H7 (cell line): ENCODE measurements at regions not wholly inside any gene's neighbourhood (a gene's known extent, or its start where the extent isn't known, plus 50 kb on each side); places are given as distances from the start of the nearest gene placed in this dataset.

Experiments
- DNase-seq: peaks from one replicate; pipeline ENCODE4 v3.0.0; 2012
- H3K27me3 ChIP-seq: 2 replicates; pipeline ENCODE4 v1.6.0; 2011; ENCODE audit warnings: mild to moderate bottlenecking, low read length; ENCODE audit not compliant: control insufficient read depth, insufficient read depth
- H3K36me3 ChIP-seq: replicated peaks from 2 replicates; pipeline ENCODE4 v1.5.1; 2011; ENCODE audit warnings: low read length; ENCODE audit not compliant: control insufficient read depth, insufficient read depth
- H3K4me3 ChIP-seq: 2 replicates; pipeline ENCODE4 v1.5.1; 2011; ENCODE audit warnings: low read depth, mild to moderate bottlenecking, control low read depth, low read length, moderate library complexity; ENCODE audit not compliant: insufficient read depth

DNA sequence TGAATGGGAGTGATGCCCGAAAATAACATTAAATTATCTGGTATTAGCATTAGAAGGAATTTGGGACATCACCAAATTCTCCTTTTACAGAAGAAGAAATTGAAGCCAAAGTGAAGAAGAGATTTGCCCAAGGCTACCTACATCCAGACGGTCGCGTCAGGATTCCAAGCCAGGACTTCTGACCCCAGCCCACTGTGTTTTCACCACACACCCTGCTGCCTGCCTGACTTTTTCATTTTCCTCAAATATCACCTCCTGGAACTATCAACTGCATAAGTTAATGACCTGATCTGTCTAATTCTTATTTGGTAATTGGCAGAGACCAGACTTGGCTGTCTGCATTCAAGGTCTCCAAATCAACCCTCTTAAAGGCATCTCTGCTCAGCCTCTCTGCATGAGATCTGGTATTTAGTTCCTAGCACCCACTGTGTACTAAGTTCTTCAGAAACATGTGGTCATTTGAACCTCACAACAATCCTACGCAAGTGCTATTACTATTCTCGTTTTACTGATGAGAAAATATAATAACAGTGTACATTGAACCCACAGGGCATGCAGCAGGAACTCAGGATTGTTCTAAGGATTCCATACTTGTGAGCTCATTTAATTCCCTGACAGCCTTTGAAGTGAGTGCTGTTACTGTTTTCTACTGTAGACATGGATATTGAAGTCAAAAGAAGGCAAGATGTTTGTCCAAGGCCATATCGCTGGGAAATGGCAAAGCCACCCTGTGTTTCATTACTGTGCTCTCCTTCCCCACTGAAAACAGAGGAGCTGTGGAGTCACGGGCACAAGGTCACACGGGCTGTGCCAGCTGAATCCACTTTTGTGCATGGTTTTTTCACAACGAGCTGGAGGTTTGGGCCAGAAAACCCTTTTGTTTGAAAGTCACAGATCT is 195.2 kb upstream of the C1QTNF7 start:
- Histone ChIP-seq H3K27me3 (no peaks in the 10 kb centered on the region), H3K36me3 (no peaks in the 10 kb centered on the region), H3K4me3 (no peak overlapping the region)
- DNase-seq, result no peak

DNA sequence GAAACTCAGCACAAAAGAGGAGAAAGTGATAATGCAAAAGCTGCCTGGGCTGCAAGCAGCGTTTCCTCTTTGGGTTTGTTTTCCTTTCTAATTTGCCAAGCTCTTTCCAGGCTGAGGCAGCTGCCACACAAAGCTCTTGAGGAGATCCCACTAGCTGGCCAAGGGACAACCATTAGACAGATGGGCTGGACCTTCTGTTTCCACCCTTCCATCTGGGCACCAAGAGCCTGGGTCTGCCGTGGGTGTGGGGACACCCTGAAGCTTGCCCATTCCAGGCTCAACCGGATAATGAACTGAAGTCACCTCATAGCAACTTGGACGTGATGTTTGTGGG is 194.6 kb upstream of the C1QTNF7 start:
- no peaks in the 10 kb centered on the region for H3K27me3 ChIP-seq
- DNase-seq, result no peak
- no peak overlapping the region for H3K4me3 ChIP-seq
- no peaks in the 10 kb centered on the region for H3K36me3 ChIP-seq

- Histone ChIP-seq H3K27me3 (no peaks in the 10 kb centered on the region), H3K36me3 (no peaks in the 10 kb centered on the region), H3K4me3 (no peak overlapping the region)
- DNase-seq, result no peak
Measured at GRCh38 chr4:15233626-15234025, 194.2 kb upstream of the C1QTNF7 start.

DNA sequence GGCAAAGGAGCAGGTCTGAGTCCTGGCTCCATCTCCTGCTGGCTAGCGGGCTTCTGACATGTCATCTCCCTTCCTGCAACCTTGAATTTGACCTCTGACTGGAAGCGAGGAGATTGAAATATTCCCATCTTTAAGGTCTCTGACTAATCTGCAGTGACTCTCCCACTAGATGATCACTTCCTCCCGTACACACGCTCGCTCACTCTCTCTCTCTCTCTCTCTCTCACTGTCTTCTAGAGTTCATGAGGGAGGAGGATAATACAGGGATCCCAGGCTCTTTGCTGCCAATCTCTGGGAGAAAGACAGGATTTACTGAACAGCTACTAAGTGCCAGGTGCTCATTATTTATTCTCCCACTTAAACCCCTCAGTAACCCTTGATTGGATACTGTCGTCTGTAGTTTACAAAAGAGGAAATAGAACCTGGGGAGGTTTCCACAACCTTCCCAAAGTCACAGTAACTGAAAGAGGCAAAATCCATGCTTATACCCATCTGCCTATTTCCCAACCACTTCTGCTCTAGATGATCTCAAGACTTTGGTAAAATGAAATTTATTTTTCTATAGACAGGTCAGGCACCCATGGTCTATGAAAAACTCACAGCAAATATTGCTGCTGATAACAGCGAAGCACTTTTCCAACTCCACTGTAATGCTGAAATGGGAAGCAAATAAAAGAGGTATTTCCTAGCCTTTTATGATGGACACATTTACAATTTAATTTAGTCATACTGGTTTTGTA is 193.5 kb upstream of the C1QTNF7 start:
- no peaks in the 10 kb centered on the region for H3K36me3 ChIP-seq
- H3K4me3 ChIP-seq, result no peak overlapping the region
- no peaks in the 10 kb centered on the region for H3K27me3 ChIP-seq
- no peak for DNase-seq

DNA sequence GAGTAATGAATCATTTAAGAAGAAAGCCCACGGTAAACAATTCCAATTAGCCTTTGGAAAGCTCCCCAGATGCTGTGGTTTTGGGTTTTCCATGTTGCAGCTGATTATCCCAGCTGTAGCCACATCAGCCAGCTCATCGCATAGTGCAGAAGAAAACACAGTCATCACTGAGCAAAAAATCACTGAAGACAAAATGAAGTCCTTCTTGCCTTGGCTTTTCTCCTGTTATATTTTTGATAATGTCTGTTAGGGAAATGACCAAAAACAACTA is 193.0 kb upstream of the C1QTNF7 start:
- Histone ChIP-seq H3K27me3 (no peaks in the 10 kb centered on the region), H3K4me3 (no peak overlapping the region), H3K36me3 (no peaks in the 10 kb centered on the region)
- DNase-seq, result no peak

GRCh38 chr4:15235135-15235534 is 192.7 kb upstream of the C1QTNF7 start:
- H3K4me3 ChIP-seq, result no peak overlapping the region
- no peak for DNase-seq
- no peaks in the 10 kb centered on the region for H3K36me3 ChIP-seq
- H3K27me3 ChIP-seq, result no peaks in the 10 kb centered on the region

- Histone ChIP-seq H3K27me3 (no peaks in the 10 kb centered on the region), H3K36me3 (no peaks in the 10 kb centered on the region), H3K4me3 (no peak overlapping the region)
- DNase-seq, result no peak
Measured at GRCh38 chr4:15237648-15238230, 190.1 kb upstream of the C1QTNF7 start.

DNA sequence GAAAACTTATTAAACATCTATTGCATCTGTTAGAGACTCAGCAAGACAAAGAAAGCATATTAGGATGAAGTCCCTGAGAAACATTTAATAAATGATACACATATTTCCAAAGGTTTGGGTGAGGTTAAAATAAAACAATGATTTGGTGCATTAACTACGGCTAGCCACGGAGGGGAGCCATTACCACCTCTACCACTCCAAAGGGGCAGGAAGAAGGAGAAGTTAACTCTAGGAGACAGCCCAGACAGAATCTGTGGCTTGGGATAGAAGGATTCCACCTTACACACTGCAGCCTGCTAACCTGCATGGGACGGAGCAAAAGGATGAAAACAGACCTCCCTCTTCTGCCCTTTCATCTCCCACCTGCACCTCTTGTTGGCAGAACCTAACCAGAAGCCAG is 189.1 kb upstream of the C1QTNF7 start:
- Histone ChIP-seq H3K27me3 (no peaks in the 10 kb centered on the region), H3K36me3 (no peaks in the 10 kb centered on the region), H3K4me3 (no peak overlapping the region)
- peak; percentile 68 for DNase-seq

GRCh38 chr4:15239866-15240265 is 188.0 kb upstream of the C1QTNF7 start:
- Histone ChIP-seq H3K36me3 (no peaks in the 10 kb centered on the region), H3K27me3 (no peaks in the 10 kb centered on the region), H3K4me3 (no peak overlapping the region)
- DNase-seq, result no peak

DNA sequence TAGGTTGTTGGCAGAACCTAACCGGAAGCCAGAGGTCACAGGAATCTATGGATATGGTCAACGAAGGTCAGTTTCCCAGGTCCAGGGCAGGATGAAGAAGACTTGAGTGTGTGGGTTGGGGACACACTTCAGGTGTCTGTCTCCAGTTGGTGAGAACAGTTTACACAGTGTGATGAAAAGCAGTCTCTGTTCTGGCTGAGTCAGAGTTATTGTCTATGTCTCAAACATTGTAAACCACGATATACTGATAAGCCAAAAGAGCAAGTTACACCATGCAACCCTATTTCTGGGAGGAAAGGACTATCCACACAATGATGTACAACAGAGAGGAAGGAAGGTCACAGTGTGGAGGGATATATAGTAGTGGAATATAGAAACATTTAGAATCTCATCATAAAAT is 187.1 kb upstream of the C1QTNF7 start:
- no peaks in the 10 kb centered on the region for H3K36me3 ChIP-seq
- no peak overlapping the region for H3K4me3 ChIP-seq
- no peaks in the 10 kb centered on the region for H3K27me3 ChIP-seq
- DNase-seq, result no peak

GRCh38 chr4:15242021-15242420 is 185.8 kb upstream of the C1QTNF7 start:
- no peaks in the 10 kb centered on the region for H3K27me3 ChIP-seq
- no peaks in the 10 kb centered on the region for H3K36me3 ChIP-seq
- no peak overlapping the region for H3K4me3 ChIP-seq
- DNase-seq, result no peak

- H3K4me3 ChIP-seq, result no peak overlapping the region
- DNase-seq, result no peak
- no peaks in the 10 kb centered on the region for H3K27me3 ChIP-seq
- no peaks in the 10 kb centered on the region for H3K36me3 ChIP-seq
Measured at GRCh38 chr4:15244354-15244753, 183.5 kb upstream of the C1QTNF7 start.

GRCh38 chr4:15245006-15245530 is 182.8 kb upstream of the C1QTNF7 start:
- DNase-seq, result no peak
- no peaks in the 10 kb centered on the region for H3K27me3 ChIP-seq
- H3K36me3 ChIP-seq, result no peaks in the 10 kb centered on the region

DNA sequence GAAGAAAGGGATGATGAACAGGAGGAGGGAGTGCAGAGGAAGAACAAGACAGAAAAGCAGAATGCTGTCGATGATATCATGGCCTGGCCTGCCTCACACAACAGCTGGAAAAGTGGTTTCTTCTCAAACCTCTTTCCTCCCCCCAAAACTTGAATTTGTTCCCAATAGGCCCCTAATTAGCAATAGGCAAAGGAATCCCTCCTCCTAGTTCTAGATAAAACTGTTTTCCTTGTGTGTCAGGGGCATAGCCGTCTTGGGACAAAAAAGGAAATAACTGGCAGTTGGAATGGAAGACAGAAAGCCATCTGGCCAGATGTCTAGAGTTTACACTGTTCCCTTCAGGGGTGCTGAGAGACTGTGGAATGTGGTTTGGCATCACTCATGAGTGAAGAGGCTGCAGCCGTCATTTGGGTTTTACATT is 177.8 kb upstream of the C1QTNF7 start:
- Histone ChIP-seq H3K4me3 (no peak overlapping the region), H3K27me3 (no peaks in the 10 kb centered on the region), H3K36me3 (no peaks in the 10 kb centered on the region)
- DNase-seq, result no peak

More at GRCh38 chr4:15245006-15245530, 182.8 kb upstream of the C1QTNF7 start:
- H3K4me3 ChIP-seq, result no peak overlapping the region

GRCh38 chr4:15253349-15253748 is 174.5 kb upstream of the C1QTNF7 start:
- Histone ChIP-seq H3K4me3 (no peak overlapping the region), H3K27me3 (no peaks in the 10 kb centered on the region), H3K36me3 (no peaks in the 10 kb centered on the region)
- DNase-seq, result no peak
